ENCODE measurements at regions not wholly inside any gene's neighbourhood (a gene's known extent, or its start where the extent isn't known, plus 50 kb on each side); places are given as distances from the start of the nearest gene placed in this dataset.

- TF ChIP-seq POLR2A (IDR thresholded peaks at IDR 0.05) = no peak
- no peak for TF ChIP-seq CTCF (IDR thresholded peaks at IDR 0.05 in 4 of 5, conservative IDR thresholded peaks at IDR 0.05 in 1 of 5)
Measured at GRCh38 chr12:30515351-30515750, 180.3 kb downstream of the IPO8 start.
